HepG2 (cell line): ENCODE measurements at regions not wholly inside any gene's neighbourhood (a gene's known extent, or its start where the extent isn't known, plus 50 kb on each side); places are given as distances from the start of the nearest gene placed in this dataset.

ENCODE experiments used
- ATAC-seq: fragments of 200-7000 bp; cut with Tn5 transposase; 3 replicates; pipeline ENCODE4 v1.9.1; 2020; ENCODE audit warnings: mild to moderate bottlenecking, moderate library complexity
- BruUV-seq: library from RNA; stranded (reverse); fragments of 400-500 nt; replicated peaks from 2 replicates; lab custom pipeline; 2021; lab: Mats Ljungman, UMichigan
- CTCF ChIA-PET: fragments of 300-600 bp; formaldehyde crosslinking; extraction: SDS; loops from one replicate; lab custom pipeline; 2021; ENCODE audit warnings: low total read pairs, inconsistent platforms, low intra/inter-chr PET ratio; lab: Yijun Ruan, JAX
- POLR2A ChIA-PET: fragments of 350-600 bp; sonication (Branson Sonifier 250); formaldehyde crosslinking; loops from one replicate; lab custom pipeline; 2020; ENCODE audit warnings: antibody characterized with exemption, inconsistent platforms; lab: Yijun Ruan, JAX
- DNase-seq: peaks from one replicate; pipeline ENCODE4 v3.0.0-alpha.2; 2015; ENCODE audit warnings: low spot score
- FAIRE-seq: peaks from 3 replicates; lab custom pipeline; 2011; peaks lifted over from hg19 to GRCh38; lab: Jason Lieb, UNC
- H2AFZ ChIP-seq: one replicate; pipeline ENCODE4 v1.6.1; 2011; ENCODE audit warnings: low read length, inconsistent platforms
- H3K27ac ChIP-seq: fragments of 300-600 bp; 3 replicates; pipeline ENCODE4 v1.8.0; 2011; ENCODE audit warnings: mixed run types, mild to moderate bottlenecking, mixed read lengths, low read length, inconsistent platforms; ENCODE audit not compliant: insufficient read depth; ENCODE audit errors: extremely low read length
- H3K27me3 ChIP-seq, 2 experiments: fragments of 200-600 bp in 1 of 2; 2 replicates in 1 of 2; 3 replicates in 1 of 2; pipeline versions ENCODE4 v1.6.0 to v1.8.0; 2011; ENCODE audit warnings: low read length in 2 of 2, mild to moderate bottlenecking in 2 of 2, moderate library complexity in 2 of 2, inconsistent platforms in 1 of 2; ENCODE audit not compliant: insufficient read depth in 2 of 2, control insufficient read depth in 1 of 2
- H3K36me3 ChIP-seq, 2 experiments: fragments of 200-600 bp in 1 of 2; replicated peaks in 1 of 2; 2 replicates in 1 of 2; 3 replicates in 1 of 2; pipeline versions ENCODE4 v1.5.1 to v1.8.0; 2011; ENCODE audit warnings: low read length in 2 of 2, inconsistent platforms in 1 of 2; ENCODE audit not compliant: insufficient read depth in 2 of 2, control insufficient read depth in 1 of 2
- H3K4me1 ChIP-seq: 2 replicates; pipeline ENCODE4 v1.5.1; 2012; ENCODE audit warnings: low read length, inconsistent platforms; ENCODE audit not compliant: insufficient read depth
- H3K4me2 ChIP-seq: 2 replicates; pipeline ENCODE4 v1.6.0; 2011; ENCODE audit warnings: low read depth, low read length, inconsistent platforms
- H3K4me3 ChIP-seq, 3 experiments: fragments of 200-600 bp in 1 of 3; sonication (generic), shearing (Covaris generic) in 1 of 3; replicated peaks in 1 of 3; 2 replicates each; pipeline ENCODE4 v1.5.1; 2011 to 2016; ENCODE audit warnings: low read length in 3 of 3, inconsistent platforms in 2 of 3, low read depth in 2 of 3, mild to moderate bottlenecking in 2 of 3, control low read depth in 1 of 3, mixed read lengths in 1 of 3; ENCODE audit not compliant: insufficient read depth in 1 of 3
- H3K79me2 ChIP-seq: one replicate; pipeline ENCODE4 v1.6.1; 2011; ENCODE audit warnings: low read length, inconsistent platforms; ENCODE audit not compliant: insufficient read depth
- H3K9ac ChIP-seq: 2 replicates; pipeline ENCODE4 v1.6.0; 2011; ENCODE audit warnings: mild to moderate bottlenecking, low read depth, low read length, inconsistent platforms; ENCODE audit not compliant: insufficient read depth
- H3K9me3 ChIP-seq: 2 replicates; pipeline ENCODE4 v1.5.1; 2012; ENCODE audit warnings: mild to moderate bottlenecking, low read length
- H4K20me1 ChIP-seq: 2 replicates; pipeline ENCODE4 v1.6.0; 2011; ENCODE audit warnings: inconsistent platforms, mild to moderate bottlenecking, low read length, moderate library complexity; ENCODE audit not compliant: insufficient read depth
- ATF7-NPFF ChIP-seq: sonication (generic); formaldehyde crosslinking; IDR thresholded peaks from 2 replicates; pipeline ENCODE4 v1.8.1; 2023; ENCODE audit warnings: mild to moderate bottlenecking, low read depth, missing genetic modification reagents, moderate library complexity
- FOXA3 ChIP-seq: IDR thresholded peaks from 2 replicates; pipeline ENCODE4 v1.6.1; 2016; ENCODE audit warnings: missing genetic modification reagents, missing compliant biosample characterization
- GFI1 ChIP-seq: sonication (generic); formaldehyde crosslinking; IDR thresholded peaks from 2 replicates; pipeline ENCODE4 v1.5.0; 2020; ENCODE audit warnings: missing genetic modification reagents, mild to moderate bottlenecking, borderline replicate concordance
- MTF1 ChIP-seq: sonication (generic); formaldehyde crosslinking; IDR thresholded peaks from 2 replicates; pipeline ENCODE4 v1.5.0; 2020; ENCODE audit warnings: missing genetic modification reagents
- PITX1 ChIP-seq: sonication (generic); formaldehyde crosslinking; IDR thresholded peaks from 2 replicates; pipeline ENCODE4 v1.5.1; 2020; ENCODE audit warnings: mild to moderate bottlenecking, missing genetic modification reagents
- SCMH1 ChIP-seq: sonication (generic); formaldehyde crosslinking; IDR thresholded peaks from 2 replicates; pipeline ENCODE4 v1.9.0; 2021; ENCODE audit warnings: missing genetic modification reagents, mild to moderate bottlenecking, borderline replicate concordance
- TBL1XR1 ChIP-seq: fragments of 150-350 bp; IDR thresholded peaks from 2 replicates; pipeline ENCODE4 v1.6.1; 2014; ENCODE audit warnings: borderline replicate concordance, low read length; ENCODE audit not compliant: partially characterized antibody
- WGBS: methylation state at CpG from one replicate; pipeline ENCODE4 v1.1.6; 2017; ENCODE audit warnings: low lambda C conversion rate; 5-methylcytosine and 5-hydroxymethylcytosine counted together
- in situ Hi-C: cut with HindIII; loops from 2 replicates; pipeline ENCODE4 v1.10.0; 2017; ENCODE audit warnings: low pct_unique_long_range_greater_than_20kb; ENCODE audit not compliant: extremely low pct_ligation_motif_present
- intact Hi-C: fragments of 100-400 bp; cut with micrococcal nuclease; formaldehyde crosslinking; loops from one replicate; pipeline ENCODE4 v1.10.0; 2022; ENCODE audit not compliant: unreplicated experiment
- TF ChIP-seq, protein P1 (sequence below): sonication (generic); formaldehyde crosslinking; IDR thresholded peaks from 2 replicates; pipeline ENCODE4 v1.5.0; 2020; ENCODE audit warnings: mild to moderate bottlenecking, missing genetic modification reagents, borderline replicate concordance

- Histone ChIP-seq H3K4me1 (no peaks in the 10 kb centered on the region), H3K9me3 (no peaks in the 10 kb centered on the region), H3K36me3 (no peaks in the 10 kb centered on the region), H3K4me2 (no peak overlapping the region), H3K27me3 (peaks cover 0 to 35% of the 10 kb centered on the region in 2 experiments; a peak in 4 of 5 replicates), H4K20me1 (no peaks in the 10 kb centered on the region; the same call in 1 of the 2 replicates), H3K9ac (no peak overlapping the region), H3K4me3 (no peak overlapping the region), H3K79me2 (no peaks in the 10 kb centered on the region), H2AFZ (no peak overlapping the region), H3K27ac (no peak overlapping the region)
- intact Hi-C loops (no loop called here), in situ Hi-C loops (no loop called here)
- ChIA-PET POLR2A (no interaction called here), CTCF (no interaction called here)
- BruUV-seq = no TSS peak
- 15% methylated on average over 6 of the region's 6 CpGs for WGBS
- DNase-seq (no peak), ATAC-seq (no peak), FAIRE-seq (no peak)
- TF ChIP-seq GFI1 (CRISPR knock-in tag) = no peak
- no peak for TF ChIP-seq TBL1XR1
- no peak for TF ChIP-seq ATF7-NPFF (CRISPR knock-in tag)
- TF ChIP-seq, protein P1, sequence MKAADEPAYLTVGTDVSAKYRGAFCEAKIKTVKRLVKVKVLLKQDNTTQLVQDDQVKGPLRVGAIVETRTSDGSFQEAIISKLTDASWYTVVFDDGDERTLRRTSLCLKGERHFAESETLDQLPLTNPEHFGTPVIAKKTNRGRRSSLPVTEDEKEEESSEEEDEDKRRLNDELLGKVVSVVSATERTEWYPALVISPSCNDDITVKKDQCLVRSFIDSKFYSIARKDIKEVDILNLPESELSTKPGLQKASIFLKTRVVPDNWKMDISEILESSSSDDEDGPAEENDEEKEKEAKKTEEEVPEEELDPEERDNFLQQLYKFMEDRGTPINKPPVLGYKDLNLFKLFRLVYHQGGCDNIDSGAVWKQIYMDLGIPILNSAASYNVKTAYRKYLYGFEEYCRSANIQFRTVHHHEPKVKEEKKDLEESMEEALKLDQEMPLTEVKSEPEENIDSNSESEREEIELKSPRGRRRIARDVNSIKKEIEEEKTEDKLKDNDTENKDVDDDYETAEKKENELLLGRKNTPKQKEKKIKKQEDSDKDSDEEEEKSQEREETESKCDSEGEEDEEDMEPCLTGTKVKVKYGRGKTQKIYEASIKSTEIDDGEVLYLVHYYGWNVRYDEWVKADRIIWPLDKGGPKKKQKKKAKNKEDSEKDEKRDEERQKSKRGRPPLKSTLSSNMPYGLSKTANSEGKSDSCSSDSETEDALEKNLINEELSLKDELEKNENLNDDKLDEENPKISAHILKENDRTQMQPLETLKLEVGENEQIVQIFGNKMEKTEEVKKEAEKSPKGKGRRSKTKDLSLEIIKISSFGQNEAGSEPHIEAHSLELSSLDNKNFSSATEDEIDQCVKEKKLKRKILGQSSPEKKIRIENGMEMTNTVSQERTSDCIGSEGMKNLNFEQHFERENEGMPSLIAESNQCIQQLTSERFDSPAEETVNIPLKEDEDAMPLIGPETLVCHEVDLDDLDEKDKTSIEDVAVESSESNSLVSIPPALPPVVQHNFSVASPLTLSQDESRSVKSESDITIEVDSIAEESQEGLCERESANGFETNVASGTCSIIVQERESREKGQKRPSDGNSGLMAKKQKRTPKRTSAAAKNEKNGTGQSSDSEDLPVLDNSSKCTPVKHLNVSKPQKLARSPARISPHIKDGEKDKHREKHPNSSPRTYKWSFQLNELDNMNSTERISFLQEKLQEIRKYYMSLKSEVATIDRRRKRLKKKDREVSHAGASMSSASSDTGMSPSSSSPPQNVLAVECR = no peak
- TF ChIP-seq SCMH1 (CRISPR knock-in tag) = no peak
- TF ChIP-seq FOXA3 = no peak
- no peak for TF ChIP-seq MTF1 (CRISPR knock-in tag)
- no peak for TF ChIP-seq PITX1 (CRISPR knock-in tag)
These were observed 346.9 kb downstream of the C16orf95 start for GRCh38 chr16:86970279-86970678.
